HG02678 (cell line): ENCODE measurements at regions not wholly inside any gene's neighbourhood (a gene's known extent, or its start where the extent isn't known, plus 50 kb on each side); places are given as distances from the start of the nearest gene placed in this dataset.
A peak's percentile ranks its signal among the peaks of the same experiment; 100 is the strongest.
"Not testable (repeated sequence)": the region's sequence is repeated elsewhere in the genome, so short reads cannot be mapped to it uniquely, and the experiment has no call there.

ENCODE experiments used
- ATAC-seq: cut with Tn5 transposase; IDR thresholded peaks from one replicate; pipeline ENCODE4 v1.9.1; 2021; ENCODE audit warnings: mild to moderate bottlenecking, moderate library complexity; ENCODE audit not compliant: unreplicated experiment

- ATAC-seq = no peak
Observed at GRCh38 chr15:35211240-35211902, 126.3 kb upstream of the NANOGP8 start.

DNA sequence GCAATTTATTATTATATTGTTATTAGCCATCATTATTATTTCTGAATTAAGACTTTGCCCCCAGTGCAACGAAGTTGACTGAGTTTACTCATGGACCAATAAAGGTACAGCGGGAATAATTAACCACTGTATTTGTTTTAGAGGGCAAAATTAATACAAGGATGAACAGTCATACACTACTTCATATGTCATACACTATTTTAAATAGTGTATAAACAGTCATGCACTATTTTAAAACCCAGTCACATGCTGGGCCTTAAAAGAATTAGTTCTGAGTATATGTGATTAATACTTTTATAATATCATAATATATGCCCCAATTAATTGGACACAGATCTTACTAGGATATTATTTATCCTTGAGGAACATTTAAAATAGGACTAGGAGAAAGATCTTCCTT lies 125.3 kb upstream of the NANOGP8 start:
- no peak for ATAC-seq

DNA sequence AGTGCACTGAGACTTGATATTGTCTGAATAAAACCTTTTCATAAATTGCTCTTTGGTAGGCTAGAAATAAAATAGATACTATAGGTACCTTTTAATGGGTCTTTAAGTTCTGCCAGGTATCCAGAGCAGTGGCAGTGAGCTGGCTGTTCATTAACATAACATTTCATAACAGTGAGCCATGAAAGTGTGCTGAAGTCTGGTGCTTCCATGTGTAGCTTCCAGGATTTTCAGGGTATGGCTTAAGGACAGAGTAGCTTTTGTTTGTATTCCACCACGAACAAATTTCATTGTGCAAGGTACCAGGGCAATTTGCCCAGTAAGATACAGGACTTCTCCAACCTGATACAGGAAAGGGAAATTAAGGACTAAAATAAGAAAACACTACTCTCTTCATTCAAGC lies 124.7 kb upstream of the NANOGP8 start:
- ATAC-seq = no peak

GRCh38 chr15:35208353-35208752 lies 123.3 kb upstream of the NANOGP8 start:
- no peak for ATAC-seq

- ATAC-seq = no peak
Observed at GRCh38 chr15:35206060-35206675, 121.1 kb upstream of the NANOGP8 start.

GRCh38 chr15:35198197-35198596 lies 113.1 kb upstream of the NANOGP8 start:
- ATAC-seq = no peak

- ATAC-seq = no peak
Observed at GRCh38 chr15:35197754-35198153, 112.7 kb upstream of the NANOGP8 start.

DNA sequence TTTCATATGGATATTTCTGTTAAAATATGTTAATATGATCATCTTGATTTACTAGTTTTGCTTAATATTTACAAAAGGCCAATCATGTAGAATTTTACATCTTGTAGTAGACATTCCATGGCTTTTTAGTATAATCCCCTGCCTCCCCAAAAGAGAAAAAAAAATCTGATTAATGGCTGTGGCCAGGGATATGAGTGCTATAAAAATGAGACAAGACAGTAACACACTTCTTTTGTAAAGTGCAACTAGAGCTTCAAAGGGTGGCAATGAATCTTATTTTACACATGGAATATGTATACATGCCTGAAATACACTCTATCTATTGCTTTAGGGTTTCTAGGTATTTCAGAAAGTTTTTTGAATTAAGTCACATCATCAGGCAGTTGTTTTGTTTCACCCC lies 112.2 kb upstream of the NANOGP8 start:
- ATAC-seq = no peak

DNA sequence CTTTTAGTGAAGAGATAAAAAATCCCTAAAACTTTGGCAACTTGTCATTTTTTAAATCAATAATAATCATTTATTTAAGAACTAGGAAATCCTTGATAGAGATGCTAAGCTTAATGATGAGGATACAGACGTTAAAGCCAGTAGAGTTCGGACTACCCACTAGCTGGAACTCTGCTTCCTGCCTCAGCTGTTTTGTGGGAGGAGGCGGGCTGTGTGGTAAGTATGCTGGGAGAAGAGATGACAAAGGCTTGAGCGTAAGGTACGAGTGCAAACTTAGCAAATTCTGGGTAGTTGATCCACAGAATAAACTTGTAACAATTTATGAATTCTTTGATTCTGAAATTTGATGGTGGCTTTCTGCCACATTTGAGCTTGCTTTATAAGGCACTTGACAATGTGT lies 111.2 kb upstream of the NANOGP8 start:
- ATAC-seq = no peak

DNA sequence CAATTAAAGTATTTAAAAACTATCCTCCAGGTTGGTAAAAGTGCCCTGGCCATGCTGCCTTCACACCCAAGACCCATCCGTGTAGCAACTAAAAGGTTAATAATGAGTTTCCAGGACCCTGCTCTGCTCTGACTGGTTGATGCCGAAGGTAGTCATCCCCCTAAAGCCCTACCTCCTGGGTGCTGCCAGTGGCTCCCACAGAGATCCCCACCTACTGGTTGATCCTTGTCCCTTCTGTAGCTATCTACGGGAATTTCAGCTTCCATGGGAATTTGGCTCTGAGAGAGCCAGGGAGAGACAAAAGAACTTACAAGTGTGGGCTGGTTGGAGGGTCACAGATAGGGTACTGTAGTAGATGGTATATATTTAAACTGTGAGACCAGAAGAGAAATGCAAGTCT lies 110.6 kb upstream of the NANOGP8 start:
- no peak for ATAC-seq

DNA sequence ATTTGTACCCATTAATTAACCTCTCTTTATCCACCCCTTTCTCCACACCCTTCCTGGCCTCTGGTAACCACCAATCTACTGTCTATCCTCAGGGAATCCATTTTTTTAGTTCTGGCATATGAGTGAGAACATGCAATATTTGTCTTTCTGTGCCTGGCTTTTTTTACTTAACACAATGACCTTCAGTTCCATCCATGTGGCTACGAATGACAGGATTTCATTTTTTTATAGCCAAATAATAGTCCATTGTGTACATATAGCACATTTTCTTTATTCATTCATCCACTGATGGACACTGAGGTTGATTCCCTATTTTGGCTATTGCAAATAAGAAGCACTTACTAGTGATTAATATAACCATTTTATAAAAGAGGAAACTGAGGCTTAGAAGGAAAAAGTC lies 109.9 kb upstream of the NANOGP8 start:
- no peak for ATAC-seq

DNA sequence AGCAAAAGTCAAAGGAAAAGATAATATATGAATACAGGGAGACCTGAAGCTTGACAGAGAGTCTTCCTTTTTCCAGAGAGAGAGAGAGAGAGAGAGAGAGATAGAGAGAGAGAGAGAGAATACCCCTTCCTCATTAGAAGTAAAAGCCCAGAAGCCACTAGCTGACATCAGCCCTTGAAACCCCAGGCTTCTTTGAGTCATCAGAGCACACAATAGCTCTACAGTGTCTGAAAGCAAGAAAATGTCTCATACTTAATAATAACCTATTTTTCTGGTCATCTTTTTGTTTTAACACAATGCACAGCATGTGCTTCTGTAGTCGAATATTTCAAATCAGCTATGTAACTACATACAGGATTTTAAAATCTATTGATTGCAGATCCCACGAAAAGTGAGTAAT lies 109.2 kb upstream of the NANOGP8 start:
- ATAC-seq = no peak

GRCh38 chr15:35191783-35192182 lies 106.7 kb upstream of the NANOGP8 start:
- no peak for ATAC-seq

- no peak for ATAC-seq
Observed at GRCh38 chr15:35186346-35186745, 101.3 kb upstream of the NANOGP8 start.

DNA sequence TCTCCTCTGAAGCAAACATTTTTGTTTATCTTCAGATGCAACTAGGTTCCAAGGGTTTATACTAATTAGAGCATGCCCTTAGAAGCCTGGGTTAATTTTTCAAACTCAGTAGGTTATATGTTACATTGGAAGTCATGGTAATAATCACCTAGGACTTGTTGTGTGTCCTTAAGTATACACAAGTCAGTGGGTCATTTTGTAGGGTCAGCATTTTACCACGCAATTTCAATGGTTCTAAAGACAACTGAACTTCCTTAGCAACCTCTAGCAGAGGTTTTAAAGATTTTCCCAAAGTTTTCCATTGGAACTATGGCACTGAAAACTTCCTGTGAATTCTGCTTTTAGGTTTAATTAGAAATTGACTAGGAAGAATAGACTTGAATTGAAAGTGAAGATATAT lies 99.6 kb upstream of the NANOGP8 start:
- no peak for ATAC-seq

DNA sequence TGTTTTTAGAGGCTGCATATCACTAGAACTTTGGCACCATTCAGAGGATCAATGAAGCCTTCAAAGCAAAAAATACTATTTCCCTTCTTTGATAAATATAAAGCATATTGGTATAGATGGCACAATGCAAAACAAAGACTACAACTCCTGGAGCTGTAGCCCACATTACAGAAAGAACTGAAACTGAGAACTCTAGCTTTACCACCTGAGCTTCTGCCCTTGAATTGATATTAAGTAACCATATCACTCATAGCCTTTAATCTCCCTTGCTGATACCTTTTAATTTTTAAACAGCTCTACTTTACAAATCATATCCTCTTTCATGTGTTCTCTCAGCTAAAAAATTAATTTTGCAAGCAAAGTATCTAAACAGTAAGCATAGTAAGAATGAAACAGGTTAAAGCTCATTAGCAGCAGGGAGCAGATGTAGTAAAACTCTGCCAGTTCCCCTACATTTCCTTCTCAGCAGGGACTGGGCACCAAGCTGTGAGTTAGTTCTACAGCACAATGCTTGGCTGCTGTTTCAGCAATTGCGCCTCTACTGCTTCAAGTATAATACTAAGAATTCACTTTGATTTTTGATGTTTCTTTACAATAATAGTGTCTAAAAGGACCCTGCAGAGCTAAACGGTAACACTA lies 97.9 kb upstream of the NANOGP8 start:
- peak; percentile 82 for ATAC-seq

DNA sequence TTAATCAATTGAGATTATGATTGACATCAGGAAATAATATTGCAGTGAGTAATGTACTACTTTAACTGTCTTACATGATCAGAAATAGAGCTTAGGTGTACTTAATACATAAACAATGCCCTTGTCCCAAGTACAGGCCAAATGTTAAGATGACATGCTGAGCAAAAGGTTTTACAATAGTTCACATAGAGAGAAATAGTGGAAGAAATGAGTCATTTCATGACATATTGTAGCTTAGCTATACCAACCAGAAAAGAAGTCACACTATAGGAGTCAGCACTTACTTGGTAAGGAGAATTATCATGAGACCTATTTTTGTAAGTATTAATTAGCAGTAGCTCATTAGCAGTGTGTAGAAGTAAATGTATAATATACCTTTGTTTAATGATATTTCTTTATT lies 96.4 kb upstream of the NANOGP8 start:
- ATAC-seq = peak; percentile 69

DNA sequence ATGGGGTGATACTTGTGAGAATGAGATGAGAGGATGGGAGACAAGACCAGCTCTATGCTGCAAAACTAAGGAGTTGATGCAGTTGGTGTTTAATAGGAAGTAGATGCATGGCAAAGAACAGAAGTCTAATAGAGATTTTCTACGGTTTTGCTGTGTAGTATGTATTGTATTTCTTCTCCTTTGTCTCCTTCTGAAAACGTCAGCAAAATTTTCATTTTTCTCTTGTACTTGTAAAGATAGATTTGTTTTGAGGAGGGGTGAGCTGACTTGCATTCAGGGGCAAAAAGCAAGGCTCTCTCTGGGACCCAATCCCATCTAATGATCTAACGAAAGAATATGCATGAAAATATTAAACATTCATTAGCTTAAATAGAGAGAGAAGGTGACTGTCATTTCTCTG lies 94.6 kb upstream of the NANOGP8 start:
- no peak for ATAC-seq

GRCh38 chr15:35178186-35178585 lies 93.1 kb upstream of the NANOGP8 start:
- not testable (repeated sequence) for ATAC-seq

GRCh38 chr15:35174948-35175347 lies 89.9 kb upstream of the NANOGP8 start:
- no peak for ATAC-seq

- no peak for ATAC-seq
Observed at GRCh38 chr15:35173444-35174118, 88.5 kb upstream of the NANOGP8 start.

- ATAC-seq = no peak
Observed at GRCh38 chr15:35170207-35170606, 85.1 kb upstream of the NANOGP8 start.
